ENCODE measurements at regions not wholly inside any gene's neighbourhood (a gene's known extent, or its start where the extent isn't known, plus 50 kb on each side); places are given as distances from the start of the nearest gene placed in this dataset.

- TF ChIP-seq, protein P1, sequence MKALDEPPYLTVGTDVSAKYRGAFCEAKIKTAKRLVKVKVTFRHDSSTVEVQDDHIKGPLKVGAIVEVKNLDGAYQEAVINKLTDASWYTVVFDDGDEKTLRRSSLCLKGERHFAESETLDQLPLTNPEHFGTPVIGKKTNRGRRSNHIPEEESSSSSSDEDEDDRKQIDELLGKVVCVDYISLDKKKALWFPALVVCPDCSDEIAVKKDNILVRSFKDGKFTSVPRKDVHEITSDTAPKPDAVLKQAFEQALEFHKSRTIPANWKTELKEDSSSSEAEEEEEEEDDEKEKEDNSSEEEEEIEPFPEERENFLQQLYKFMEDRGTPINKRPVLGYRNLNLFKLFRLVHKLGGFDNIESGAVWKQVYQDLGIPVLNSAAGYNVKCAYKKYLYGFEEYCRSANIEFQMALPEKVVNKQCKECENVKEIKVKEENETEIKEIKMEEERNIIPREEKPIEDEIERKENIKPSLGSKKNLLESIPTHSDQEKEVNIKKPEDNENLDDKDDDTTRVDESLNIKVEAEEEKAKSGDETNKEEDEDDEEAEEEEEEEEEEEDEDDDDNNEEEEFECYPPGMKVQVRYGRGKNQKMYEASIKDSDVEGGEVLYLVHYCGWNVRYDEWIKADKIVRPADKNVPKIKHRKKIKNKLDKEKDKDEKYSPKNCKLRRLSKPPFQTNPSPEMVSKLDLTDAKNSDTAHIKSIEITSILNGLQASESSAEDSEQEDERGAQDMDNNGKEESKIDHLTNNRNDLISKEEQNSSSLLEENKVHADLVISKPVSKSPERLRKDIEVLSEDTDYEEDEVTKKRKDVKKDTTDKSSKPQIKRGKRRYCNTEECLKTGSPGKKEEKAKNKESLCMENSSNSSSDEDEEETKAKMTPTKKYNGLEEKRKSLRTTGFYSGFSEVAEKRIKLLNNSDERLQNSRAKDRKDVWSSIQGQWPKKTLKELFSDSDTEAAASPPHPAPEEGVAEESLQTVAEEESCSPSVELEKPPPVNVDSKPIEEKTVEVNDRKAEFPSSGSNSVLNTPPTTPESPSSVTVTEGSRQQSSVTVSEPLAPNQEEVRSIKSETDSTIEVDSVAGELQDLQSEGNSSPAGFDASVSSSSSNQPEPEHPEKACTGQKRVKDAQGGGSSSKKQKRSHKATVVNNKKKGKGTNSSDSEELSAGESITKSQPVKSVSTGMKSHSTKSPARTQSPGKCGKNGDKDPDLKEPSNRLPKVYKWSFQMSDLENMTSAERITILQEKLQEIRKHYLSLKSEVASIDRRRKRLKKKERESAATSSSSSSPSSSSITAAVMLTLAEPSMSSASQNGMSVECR (CRISPR knock-in tag; IDR thresholded peaks at IDR 0.05) = no peak
- TF ChIP-seq MAFF (IDR thresholded peaks at IDR 0.05; ENCODE audit: low read length) (no peak), IFI16 (CRISPR knock-in tag; IDR thresholded peaks at IDR 0.05) (peak; percentile 87; the same call in 1 of the 2 replicates), ZNF699 (CRISPR knock-in tag; IDR thresholded peaks at IDR 0.05; ENCODE audit: insufficient replicate concordance) (no peak), ZKSCAN8 (CRISPR knock-in tag; IDR thresholded peaks at IDR 0.05) (peak; percentile 78; the same call in 1 of the 2 replicates), NFXL1 (CRISPR knock-in tag; IDR thresholded peaks at IDR 0.05) (no peak), TRIM28 (IDR thresholded peaks at IDR 0.05) (no peak), PML (IDR thresholded peaks at IDR 0.05; ENCODE audit: low read length) (no peak), CTBP1 (IDR thresholded peaks at IDR 0.05; ENCODE audit: borderline replicate concordance) (no peak), ZNF217 (CRISPR knock-in tag; IDR thresholded peaks at IDR 0.05) (no peak), ZNF695 (CRISPR knock-in tag; IDR thresholded peaks at IDR 0.05) (no peak), U2AF2 (optimal IDR thresholded peaks at IDR 0.05; ENCODE audit: low read depth, low read length) (no peak), ATF4 (CRISPR knock-in tag; IDR thresholded peaks at IDR 0.05) (peak; percentile 72), E2F1 (CRISPR knock-in tag; IDR thresholded peaks at IDR 0.05) (no peak), ZNF282 (CRISPR knock-in tag; IDR thresholded peaks at IDR 0.05) (no peak), RAD21 (CRISPR knock-in tag; conservative IDR thresholded peaks at IDR 0.05 in 1 of 2, IDR thresholded peaks at IDR 0.05 in 1 of 2) (0 out of 4 replicates have a peak, but pooled peaks of 1 of the 2 experiments have one; percentile 12), L3MBTL2 (IDR thresholded peaks at IDR 0.05) (no peak), SIN3A (IDR thresholded peaks at IDR 0.05; ENCODE audit: borderline replicate concordance in 2 of 2, control insufficient read depth in 1 of 2, low read depth in 2 of 2, low read length in 2 of 2) (no peak), ZNF551 (CRISPR knock-in tag; IDR thresholded peaks at IDR 0.05) (no peak)
- TF ChIP-seq, protein P2, sequence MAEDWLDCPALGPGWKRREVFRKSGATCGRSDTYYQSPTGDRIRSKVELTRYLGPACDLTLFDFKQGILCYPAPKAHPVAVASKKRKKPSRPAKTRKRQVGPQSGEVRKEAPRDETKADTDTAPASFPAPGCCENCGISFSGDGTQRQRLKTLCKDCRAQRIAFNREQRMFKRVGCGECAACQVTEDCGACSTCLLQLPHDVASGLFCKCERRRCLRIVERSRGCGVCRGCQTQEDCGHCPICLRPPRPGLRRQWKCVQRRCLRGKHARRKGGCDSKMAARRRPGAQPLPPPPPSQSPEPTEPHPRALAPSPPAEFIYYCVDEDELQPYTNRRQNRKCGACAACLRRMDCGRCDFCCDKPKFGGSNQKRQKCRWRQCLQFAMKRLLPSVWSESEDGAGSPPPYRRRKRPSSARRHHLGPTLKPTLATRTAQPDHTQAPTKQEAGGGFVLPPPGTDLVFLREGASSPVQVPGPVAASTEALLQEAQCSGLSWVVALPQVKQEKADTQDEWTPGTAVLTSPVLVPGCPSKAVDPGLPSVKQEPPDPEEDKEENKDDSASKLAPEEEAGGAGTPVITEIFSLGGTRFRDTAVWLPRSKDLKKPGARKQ (CRISPR knock-in tag; IDR thresholded peaks at IDR 0.05) = 0 out of 2 replicates have a peak, but pooled peaks have one; percentile 37
Measured at GRCh38 chr6:106886922-106887797, 87.4 kb downstream of the CD24 start (continued).

Data from K562 (cell line).